NCI-H2171 (cell line): ENCODE measurements at regions not wholly inside any gene's neighbourhood (a gene's known extent, or its start where the extent isn't known, plus 50 kb on each side); places are given as distances from the start of the nearest gene placed in this dataset.
"Not testable (repeated sequence)": the region's sequence is repeated elsewhere in the genome, so short reads cannot be mapped to it uniquely, and the experiment has no call there.

Experiments
- DNase-seq: peaks from one replicate; lab custom pipeline; 2025; lab: John Stamatoyannopoulos, UW

DNA sequence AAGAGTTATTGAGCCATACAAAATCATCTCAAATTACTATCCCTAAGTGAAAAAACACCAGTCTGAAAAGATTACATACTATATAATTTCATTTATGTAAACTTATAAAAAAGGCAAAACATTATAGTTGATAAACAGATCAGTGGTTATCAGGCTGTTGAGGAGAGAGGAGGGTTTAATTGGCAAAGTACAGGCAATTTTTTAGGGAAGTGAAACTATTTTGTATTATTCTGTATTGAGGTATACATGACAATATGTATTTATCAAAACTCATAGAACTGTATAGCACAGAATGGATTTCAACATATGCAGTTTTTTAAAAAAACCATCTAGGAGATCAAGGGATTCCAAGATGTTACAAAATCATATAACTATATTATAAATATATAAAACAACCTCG is 403.7 kb downstream of the LTN1 start:
- no peak for DNase-seq

GRCh38 chr21:28587748-28588147 is 404.9 kb downstream of the LTN1 start:
- no peak for DNase-seq

GRCh38 chr21:28581976-28582375 is 410.7 kb downstream of the LTN1 start:
- no peak for DNase-seq

- not testable (repeated sequence) for DNase-seq
Measured at GRCh38 chr21:28581311-28581731, 411.4 kb downstream of the LTN1 start.

GRCh38 chr21:28580585-28580984 is 412.1 kb downstream of the LTN1 start:
- no peak for DNase-seq

GRCh38 chr21:28579986-28580550 is 412.6 kb downstream of the LTN1 start:
- DNase-seq, result no peak

- no peak for DNase-seq
Measured at GRCh38 chr21:28568692-28569091, 424.0 kb downstream of the LTN1 start.

GRCh38 chr21:28563933-28564332 is 428.7 kb downstream of the LTN1 start:
- DNase-seq, result not testable (repeated sequence)

DNA sequence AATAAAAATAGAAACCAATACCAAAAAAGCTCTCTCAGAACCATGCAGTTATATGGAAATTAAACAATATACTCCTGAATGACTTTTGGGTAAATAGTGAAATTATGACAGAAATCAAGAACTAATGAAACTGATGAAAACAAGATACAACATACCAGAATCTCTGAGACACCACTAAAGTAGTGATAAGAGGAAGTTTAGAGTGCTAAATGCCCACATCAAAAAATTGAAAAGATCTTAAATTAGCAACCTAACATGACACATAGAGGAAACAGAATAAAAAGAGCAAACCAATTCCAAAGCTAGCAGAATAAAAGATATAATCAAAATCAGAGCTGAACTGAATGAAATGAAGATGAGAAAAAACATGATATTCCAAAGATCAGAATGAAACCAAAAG is 430.9 kb downstream of the LTN1 start:
- DNase-seq, result no peak

DNA sequence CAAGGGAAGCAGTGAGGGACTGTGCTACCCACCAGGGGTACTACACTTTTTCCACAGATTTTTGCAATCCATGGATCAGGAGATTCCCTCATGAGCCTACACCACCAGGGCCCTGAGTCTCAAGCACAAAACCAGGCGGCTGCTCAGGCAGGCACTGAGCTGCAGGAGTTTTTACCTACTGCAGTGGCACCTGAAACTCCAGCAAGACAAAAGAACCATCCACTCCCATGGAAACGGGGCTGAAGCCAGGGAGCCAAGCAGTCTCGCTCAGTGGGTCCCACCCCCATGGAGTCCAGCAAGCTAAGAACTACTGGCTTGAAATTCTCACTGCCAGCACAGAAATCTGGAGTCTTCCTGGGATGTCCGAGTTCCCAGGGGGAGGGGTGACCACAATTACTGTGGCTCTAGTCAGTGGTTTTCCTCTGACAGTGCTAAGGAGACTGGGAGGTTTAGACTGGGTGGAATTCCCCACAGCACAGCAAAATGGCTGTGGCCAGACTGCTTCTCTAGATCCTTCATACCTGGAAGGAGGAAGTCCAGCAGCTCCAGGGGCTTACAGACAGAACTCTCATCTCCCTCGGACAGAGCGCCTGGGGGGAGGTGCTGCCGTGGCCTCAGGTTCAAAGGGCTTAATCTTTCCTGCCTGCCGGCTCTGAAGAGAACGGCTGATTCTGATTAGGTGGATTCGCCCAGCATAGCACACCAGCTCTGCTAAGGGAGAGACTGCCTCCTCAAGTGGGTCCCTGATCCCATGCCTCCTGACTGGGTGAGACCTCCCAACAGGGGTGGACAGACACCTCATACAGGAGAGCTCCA is 437.8 kb downstream of the LTN1 start:
- no peak for DNase-seq

DNA sequence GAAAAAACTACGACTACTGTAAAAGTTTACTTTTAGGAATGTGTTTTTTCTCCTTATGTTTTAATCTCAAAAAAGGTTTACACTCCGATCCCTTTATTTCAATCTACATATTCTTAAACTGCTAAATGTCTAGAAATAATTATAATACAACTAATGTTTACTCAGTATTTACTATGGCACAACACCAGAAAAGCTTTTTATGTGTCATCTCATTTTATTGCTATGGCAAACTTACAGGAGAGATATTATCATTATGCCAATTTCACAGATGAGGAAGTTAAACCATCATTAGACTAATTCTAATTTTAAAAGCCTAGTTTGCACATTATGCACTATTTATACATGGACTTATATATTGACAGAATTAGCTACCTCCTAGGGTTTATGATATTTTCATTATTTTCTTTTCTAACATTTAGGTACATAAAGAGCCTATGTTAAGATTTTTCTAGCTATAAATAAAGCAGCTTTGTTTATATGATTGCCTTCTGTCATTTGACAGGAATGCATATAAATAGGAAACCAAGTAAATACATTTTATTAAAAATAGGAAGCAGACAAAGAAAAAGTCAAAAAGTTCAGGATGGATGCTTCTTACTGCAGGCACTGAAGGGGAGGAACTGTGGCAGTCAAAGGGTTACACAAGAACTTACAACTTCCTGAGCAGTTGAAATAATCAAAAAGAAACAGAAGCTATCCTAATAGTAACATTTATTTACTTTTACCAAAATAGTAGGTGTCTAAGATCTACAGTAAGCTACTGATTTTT is 442.4 kb downstream of the LTN1 start:
- DNase-seq, result no peak

DNA sequence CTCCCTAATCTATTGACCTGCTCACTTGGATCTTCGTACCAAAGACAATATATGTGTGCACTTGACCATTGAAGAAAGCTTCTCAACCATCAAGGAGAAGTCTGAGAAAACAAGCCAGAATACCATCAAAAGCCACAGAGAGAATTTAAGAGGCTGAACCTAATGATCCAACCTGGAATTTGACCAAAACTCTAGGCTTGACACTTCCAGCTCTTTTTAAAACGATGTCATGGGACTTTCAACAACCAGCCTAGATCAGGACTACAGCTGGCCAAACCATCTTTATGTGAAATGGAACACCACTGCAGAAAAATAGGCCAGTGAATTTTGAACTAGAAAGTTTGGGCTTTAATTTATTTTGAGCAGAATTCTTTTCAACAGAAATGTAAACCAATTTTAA is 444.4 kb downstream of the LTN1 start:
- DNase-seq, result no peak

GRCh38 chr21:28547766-28548165 is 444.9 kb downstream of the LTN1 start:
- no peak for DNase-seq

DNA sequence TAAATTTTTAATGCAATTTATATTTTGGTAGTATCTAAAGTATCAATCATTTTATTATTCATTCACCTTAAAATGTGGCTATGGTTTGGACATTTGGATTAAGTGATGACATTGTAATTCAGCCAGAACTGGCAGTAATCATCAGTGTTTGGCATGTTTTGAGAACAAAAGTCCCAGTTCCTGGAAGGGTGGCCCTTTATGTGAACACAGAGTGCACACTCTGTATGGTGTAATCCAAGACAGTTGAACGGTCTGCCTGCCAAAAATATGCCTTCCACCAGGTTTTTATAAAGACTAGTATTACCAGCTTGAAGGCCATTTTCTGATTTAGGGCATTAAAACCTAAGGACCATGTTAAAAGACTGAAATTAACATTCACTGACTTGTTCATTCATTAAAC is 448.7 kb downstream of the LTN1 start:
- DNase-seq, result no peak

DNA sequence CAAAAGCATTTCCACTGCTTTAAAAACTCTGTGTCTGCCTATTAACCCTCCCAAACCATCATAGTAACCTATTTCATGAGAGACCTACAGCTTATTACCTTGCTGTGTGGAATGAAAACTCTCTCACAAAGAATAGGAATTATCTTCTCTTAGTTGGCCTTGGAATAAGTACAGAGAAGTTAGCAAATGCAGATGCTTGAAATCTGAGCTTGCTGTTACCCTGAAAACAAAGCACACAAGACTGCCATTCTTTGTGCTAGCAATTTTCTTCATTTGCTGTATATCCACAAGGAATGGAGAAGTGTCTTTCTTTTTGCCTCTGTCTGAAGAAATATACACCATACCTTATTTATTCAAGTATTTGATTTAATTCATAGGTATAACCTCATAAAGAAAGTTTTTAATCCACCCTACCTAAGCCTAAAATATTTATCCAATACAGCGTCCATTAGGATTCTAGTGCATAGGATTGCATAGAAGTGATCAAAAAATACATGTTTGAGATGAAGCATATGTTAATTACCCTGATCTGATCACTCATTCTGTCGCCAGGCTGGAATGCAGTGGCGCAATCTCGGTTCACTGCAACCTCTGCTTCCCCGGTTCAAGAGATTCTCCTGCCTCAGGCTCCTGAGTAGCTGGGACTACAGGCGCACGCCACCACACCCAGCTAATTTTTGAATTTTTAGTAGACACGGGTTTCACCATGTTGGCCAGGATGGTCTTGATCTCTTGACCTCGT is 451.1 kb downstream of the LTN1 start:
- no peak for DNase-seq

DNA sequence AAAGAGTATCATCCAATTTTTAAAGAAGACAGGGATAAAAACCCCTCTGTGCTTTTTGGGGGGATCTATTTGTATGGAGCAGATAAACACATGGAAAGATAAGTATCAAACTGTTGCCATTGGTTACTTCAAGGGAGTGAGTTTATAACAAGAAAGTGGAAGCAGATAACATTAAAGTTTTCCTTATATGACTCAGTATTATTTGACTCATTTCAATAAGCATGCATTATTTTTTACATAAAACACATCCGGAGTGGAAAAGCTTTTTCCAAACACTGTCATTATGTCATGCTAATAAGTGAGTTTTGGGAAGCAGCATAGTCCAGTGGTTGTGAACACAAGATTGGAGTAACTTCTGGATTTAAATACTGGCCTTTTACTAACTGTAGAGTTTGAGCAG is 452.2 kb downstream of the LTN1 start:
- DNase-seq, result no peak

GRCh38 chr21:28539623-28539988 is 453.1 kb downstream of the LTN1 start:
- no peak for DNase-seq

DNA sequence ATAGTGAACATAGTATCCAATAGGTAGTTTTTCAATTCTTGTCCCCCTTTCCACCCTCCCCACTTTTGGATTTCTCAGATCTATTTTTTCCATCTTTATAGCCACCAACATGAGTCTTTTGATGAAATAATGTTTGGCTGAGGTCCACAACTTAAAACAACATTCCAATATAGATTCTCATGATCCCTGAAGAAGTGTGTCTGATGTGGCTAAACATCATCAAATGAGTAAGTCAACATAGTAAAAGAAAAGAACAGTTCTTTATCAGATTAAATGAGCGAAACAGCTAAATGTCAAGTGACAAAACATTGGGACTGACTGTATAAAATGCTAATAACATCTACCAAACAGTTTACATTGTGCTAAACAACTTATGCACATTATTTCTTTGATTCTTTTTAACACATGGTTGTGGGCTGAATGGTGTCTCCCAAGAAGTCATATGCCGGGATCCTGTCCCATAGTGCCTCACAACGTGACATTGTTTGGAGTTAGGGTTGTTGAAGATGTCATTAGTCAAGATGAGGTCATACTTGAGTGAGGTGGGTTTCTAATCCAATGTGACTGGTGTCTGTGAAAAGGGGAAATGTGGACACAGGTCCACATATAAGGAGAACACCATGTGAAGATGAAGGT is 453.6 kb downstream of the LTN1 start:
- no peak for DNase-seq

DNA sequence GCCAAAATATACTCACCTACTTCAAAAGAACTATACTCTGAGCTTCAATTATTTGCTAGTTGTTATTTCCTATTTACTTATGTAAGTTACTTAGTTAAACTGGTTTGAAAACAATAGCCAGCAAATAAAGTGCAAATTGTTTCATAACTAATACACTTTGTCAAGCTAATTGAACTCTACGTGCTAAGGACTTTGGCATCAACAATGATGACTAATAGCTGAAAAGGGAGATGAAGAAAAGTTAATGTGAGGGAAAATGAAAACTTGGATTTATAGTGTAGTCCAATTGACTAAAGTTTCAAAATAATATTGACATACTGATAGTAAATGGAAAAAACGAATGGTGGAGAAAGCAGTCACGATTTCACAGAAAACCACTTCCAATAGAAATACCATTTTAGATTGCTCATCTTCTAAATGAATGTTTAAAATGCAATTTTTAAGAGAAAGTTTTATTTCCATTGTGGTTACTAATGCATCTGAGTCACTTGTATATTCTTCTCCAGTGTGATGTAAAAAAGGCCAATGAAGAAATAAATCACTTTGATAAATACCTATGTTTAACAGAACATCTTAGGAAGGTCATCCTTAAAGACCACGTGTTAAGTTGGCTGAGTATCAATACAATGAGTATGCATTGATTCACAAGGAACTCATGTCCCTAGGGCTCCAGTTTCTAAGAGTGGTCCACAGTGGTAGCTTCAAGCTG is 455.2 kb downstream of the LTN1 start:
- DNase-seq, result no peak

GRCh38 chr21:28532446-28532845 is 460.2 kb downstream of the LTN1 start:
- DNase-seq, result no peak

GRCh38 chr21:28523367-28523766 is 469.3 kb downstream of the LTN1 start:
- DNase-seq, result no peak
